LoVo (cell line): ENCODE measurements at regions not wholly inside any gene's neighbourhood (a gene's known extent, or its start where the extent isn't known, plus 50 kb on each side); places are given as distances from the start of the nearest gene placed in this dataset.

Source experiments
- DNase-seq: peaks from one replicate; pipeline ENCODE4 v3.0.0-alpha.2; 2016; ENCODE audit warnings: low spot score

GRCh38 chr4:127081041-127081440 lies 551.7 kb upstream of the INTU start:
- no peak for DNase-seq

GRCh38 chr4:127082986-127083385 lies 549.8 kb upstream of the INTU start:
- no peak for DNase-seq

GRCh38 chr4:127084666-127085065 lies 548.1 kb upstream of the INTU start:
- no peak for DNase-seq

DNA sequence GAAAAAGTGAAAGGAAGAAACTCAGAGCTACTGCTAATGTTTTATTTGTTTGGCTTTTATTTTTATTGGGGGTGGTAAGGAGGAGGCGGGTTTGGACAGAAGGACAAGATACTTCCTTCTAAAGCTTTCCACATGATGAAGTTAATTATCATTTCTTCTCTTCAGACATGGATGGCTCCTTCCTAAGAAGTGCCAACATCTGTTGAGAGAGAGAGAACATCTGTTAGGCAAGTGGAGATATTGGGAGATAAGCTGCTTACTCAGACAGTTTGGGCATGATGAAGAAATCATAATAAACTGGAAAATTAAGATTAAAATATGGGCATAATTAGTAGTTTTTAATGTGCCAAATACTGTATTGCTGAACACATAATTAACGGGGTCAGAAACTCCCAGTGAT lies 535.7 kb upstream of the INTU start:
- no peak for DNase-seq

GRCh38 chr4:127102361-127102760 lies 530.4 kb upstream of the INTU start:
- DNase-seq = no peak

DNA sequence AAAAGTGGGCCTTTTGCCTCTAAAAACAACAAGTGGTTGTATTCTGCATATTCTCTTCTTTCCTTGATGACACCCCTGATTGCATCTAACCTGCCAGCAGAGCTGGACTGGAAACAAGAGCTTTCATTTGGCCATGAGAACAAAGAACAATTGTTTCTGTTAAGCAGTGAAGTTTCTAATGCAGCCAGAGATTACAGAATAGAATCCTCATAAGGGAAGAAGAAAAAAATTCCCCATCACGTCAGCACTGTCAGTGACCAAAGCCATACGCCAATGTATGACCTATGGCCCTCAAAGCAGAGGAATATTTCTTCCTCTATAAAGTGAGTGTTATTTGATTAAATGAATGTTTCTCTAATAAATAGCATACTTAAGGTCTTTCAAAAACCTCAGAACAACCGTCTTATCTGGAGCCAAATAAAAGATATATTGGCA lies 529.1 kb upstream of the INTU start:
- no peak for DNase-seq

- DNase-seq = no peak
These were observed 518.9 kb upstream of the INTU start for GRCh38 chr4:127113844-127114362.

- no peak for DNase-seq
These were observed 514.1 kb upstream of the INTU start for GRCh38 chr4:127118681-127119080.

DNA sequence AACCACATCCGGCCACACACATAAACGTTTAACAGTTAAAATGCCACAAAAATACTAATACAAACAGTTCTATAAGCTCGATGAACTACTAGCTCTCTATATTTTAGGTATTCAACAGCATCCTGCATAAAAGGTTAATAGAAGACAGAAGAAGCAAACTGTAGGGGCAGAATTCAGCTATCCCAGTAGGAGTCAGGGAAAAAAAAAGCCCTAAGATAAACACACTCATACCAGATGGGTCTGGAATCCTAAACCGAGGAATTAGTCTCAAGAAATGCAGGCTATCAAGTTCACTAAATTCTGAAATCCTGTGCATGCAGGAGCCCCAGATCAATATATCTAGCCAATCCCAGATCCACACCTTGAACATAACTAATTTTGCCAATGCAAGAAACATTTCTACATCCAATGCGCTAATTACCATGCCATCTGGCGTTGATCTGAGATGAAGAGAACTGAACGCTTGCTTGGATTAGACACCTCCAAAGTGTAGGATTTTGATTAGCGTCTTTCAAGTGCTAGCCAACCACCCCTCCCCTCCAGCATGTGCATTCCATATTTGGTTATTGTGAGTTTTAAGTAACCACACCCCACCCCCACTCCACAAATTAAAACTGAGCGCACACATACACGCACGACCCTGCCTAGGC lies 512.2 kb upstream of the INTU start:
- DNase-seq = no peak

GRCh38 chr4:127124919-127125318 lies 507.8 kb upstream of the INTU start:
- DNase-seq = no peak

- no peak for DNase-seq
These were observed 506.0 kb upstream of the INTU start for GRCh38 chr4:127126718-127127117.

GRCh38 chr4:127131527-127131926 lies 501.2 kb upstream of the INTU start:
- no peak for DNase-seq

DNA sequence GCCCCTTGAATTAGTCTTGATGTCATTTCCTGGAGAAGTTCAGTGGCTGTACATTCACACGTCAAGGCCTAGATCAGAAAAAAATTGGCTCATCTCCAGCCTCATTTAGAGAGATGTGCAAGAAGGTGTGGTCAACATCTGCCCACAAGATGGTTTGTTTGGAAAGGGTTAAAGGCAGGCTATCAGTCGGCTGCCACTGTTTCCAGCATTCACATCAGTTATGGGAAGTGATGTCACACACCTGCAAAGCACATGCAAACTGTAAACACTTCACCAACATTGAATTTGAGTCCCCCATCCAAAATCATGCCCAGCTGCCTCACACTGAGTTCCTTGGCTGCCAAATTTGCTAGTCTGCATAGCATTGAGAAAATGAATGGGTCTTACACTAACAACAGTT lies 498.3 kb upstream of the INTU start:
- DNase-seq = no peak

GRCh38 chr4:127138586-127138985 lies 494.2 kb upstream of the INTU start:
- DNase-seq = no peak

GRCh38 chr4:127139788-127140286 lies 492.9 kb upstream of the INTU start:
- no peak for DNase-seq

DNA sequence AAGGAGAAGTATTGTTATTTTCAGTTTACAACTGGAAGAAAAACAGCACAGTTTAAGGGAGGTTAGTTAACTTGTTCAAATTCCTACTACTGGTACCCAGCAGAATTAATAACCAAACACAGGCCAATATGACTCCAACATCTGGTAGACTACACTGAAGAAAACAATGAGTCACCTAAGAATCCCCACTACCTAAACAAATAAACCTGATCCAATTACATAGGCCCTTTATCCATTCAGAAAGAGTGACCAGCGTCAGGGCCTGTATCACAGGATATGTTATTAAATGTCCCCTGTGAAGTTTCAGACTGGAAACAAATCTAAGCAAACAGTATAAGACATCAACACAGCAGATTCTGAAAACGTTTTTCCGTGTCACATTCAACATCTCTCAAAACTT lies 492.5 kb upstream of the INTU start:
- no peak for DNase-seq

DNA sequence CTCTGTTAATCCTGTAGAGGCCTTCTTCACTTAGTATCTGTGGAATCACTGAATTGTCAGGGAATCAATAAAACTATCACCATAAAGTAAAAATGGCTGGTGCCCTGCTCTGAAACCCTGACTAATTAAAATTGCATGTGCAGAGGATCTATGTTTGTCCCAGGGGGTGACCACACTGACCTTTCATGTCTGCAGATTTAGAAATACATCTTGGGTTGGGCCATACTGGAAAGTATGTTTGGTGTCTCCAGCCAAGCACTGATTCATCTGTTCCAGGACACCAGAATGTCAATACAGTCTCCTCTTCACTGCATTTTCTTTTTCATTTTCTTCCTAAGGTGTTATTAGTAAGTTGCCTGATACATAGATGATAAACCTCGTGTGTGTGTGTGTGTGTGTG lies 490.9 kb upstream of the INTU start:
- DNase-seq = no peak

DNA sequence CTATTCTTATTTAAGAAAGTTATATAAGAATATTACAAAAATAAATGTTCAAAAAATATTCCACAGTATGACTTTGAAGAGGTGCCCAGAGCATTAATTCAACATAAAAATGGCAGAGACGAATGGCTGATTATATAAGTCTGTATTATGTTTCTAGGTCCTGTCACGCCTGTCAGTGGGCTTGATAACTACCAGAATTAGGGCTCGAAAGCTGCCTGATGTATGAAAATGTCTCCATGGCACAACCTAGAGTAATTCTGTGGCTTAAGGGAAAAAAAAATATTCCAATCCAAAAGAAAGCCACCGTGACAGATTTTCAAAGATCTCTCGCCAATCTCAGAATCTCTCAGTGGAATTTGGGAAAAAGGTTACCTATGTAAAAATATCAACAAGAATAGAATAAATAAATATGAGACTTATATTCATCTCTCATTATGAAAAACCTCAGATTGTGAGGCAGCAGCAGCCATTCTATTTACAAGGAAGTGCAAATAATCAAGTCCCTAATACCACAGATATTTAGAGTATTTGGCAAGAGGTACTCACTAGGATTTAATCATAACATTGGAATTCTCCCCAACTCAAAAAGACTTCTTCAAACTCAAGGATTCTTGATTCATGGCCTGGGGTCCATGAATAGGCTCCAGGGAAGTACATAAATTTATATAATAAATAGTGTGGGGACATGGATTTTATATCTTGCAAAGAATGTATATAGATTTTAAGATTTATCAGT lies 489.1 kb upstream of the INTU start:
- DNase-seq = no peak

DNA sequence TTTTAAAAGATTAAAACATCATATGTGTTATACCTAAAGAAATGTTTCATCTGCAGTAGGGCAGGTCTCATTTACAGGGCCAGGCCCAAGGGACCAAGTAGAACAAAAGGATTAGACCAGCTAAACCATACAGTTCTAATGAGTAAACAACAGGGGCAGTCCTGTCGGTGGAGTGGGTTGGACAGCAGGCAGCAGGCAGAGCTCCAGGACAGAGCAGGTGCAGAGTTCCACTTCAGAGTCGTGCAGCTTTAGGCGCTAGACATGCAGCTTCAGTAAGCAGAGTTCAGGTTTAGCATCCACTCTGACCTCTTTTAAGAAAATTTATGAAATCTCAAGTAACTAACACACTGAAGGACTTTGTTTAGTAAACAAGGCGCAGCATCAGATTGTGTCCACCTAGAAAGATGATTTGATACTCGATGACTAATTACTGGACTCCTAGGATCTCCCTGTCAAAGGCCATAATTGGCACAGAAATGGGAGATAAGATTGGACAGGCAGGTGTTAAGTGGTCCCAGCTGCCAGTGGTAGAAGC lies 487.7 kb upstream of the INTU start:
- no peak for DNase-seq

DNA sequence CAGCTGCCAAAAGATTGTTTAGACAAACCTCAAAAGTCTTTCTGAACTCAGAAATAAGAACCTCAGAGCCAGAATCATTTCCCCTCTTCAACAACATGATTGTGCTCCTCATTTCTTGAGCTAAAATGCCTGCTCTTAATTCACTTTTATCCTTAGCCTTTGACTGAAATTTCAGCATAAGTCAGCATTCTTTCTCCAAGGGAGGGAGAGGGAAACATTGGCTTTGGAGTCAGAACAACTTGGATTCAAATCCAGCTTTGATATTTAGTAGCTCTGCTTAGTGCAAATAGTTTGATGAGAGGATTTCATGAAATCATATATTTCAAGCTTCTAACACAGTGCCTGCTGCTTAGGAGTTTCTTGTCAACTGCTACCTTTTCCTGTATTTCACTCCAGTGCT lies 484.6 kb upstream of the INTU start:
- no peak for DNase-seq

DNA sequence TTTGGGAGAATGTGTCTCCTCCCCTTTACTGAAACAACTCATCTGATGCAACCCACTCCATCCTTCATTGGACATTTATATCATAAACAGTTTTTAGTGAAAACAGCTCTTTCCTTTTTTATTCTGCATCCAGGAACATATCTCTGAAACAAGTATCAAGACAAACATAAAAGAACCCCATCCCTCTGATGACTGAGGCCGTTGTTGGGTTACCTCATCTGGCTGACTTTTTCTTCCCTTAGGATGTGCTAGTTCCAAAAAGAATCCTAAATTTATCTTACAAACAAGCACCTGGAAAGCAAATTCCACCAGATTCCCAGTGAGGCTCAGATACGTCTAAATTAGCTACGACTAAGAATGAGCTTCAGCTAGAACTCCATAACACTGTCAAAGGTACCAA lies 483.7 kb upstream of the INTU start:
- DNase-seq = no peak

DNA sequence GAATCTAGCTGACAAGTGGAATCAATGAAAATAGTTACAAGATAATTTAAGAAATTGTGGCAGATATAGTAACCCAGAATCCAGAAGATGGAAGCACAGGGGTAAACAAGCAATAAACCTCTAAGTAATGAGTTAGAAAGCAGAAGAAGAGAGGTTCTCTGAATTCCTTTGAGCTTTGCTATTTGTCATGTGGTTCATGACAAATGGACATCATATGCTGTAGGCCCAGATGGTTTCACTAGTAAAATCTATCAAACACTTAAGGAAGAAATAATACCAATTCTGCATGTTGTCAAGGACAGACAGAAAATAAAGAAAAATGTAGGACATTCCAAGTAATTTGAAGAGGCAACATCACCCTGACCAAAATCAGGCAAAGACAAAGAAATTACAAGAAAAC lies 480.8 kb upstream of the INTU start:
- no peak for DNase-seq

- DNase-seq = no peak
These were observed 477.6 kb upstream of the INTU start for GRCh38 chr4:127155116-127155515.
